Dendritic cell treated with granulocyte-macrophage colony-stimulating factor and Interleukin-4, amounts not matched to agents 40 ng/mL and 50 ng/mL, for 4 days (primary cell): ENCODE measurements at regions not wholly inside any gene's neighbourhood (a gene's known extent, or its start where the extent isn't known, plus 50 kb on each side); places are given as distances from the start of the nearest gene placed in this dataset.

Experiments
- H3K27ac Mint-ChIP-seq: one replicate; pipeline ENCODE4 v1.8.0; 2022; ENCODE audit warnings: mild to moderate bottlenecking, mixed read lengths
- H3K27me3 Mint-ChIP-seq: one replicate; pipeline ENCODE4 v1.8.0; 2022; ENCODE audit warnings: mild to moderate bottlenecking, mixed read lengths
- H3K36me3 Mint-ChIP-seq: one replicate; pipeline ENCODE4 v1.8.0; 2022; ENCODE audit warnings: low read depth, mixed read lengths
- H3K4me1 Mint-ChIP-seq: one replicate; pipeline ENCODE4 v1.8.0; 2022; ENCODE audit warnings: low read depth, mixed read lengths
- H3K4me3 Mint-ChIP-seq: one replicate; pipeline ENCODE4 v1.8.0; 2022; ENCODE audit warnings: mild to moderate bottlenecking, moderate library complexity, mixed read lengths
- H3K9me3 Mint-ChIP-seq: one replicate; pipeline ENCODE4 v1.8.0; 2022; ENCODE audit warnings: mixed read lengths
- intact Hi-C: fragments of 100-400 bp; cut with micrococcal nuclease; formaldehyde crosslinking; loops from one replicate; pipeline ENCODE4 v1.15.0; 2022

DNA sequence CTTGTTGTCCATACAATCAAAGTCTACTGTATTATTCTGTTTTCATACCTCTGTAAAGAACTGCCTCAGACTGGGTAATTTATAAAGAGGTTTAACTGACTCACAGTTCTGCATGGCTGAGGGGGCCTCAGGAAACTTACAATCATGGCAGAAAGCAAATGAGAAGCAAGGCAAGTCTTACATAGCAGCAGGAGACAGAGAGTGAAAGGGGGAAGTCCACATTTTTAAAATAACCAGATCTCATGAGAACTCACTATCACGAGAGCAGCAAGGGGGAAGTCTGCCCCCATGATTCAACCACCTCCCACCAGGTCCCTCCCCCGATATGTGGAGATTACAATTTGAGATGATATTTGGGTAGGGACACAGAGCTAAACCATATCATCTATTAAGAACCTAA lies 724.6 kb upstream of the CBLB start:
- Mint-ChIP-seq H3K36me3 (no peaks in the 10 kb centered on the region), H3K27me3 (no peaks in the 10 kb centered on the region), H3K4me1 (no peaks in the 10 kb centered on the region), H3K9me3 (peaks cover 41% of the 10 kb centered on the region), H3K27ac (no peak overlapping the region), H3K4me3 (no peak overlapping the region)
- intact Hi-C loops = no loop called here

DNA sequence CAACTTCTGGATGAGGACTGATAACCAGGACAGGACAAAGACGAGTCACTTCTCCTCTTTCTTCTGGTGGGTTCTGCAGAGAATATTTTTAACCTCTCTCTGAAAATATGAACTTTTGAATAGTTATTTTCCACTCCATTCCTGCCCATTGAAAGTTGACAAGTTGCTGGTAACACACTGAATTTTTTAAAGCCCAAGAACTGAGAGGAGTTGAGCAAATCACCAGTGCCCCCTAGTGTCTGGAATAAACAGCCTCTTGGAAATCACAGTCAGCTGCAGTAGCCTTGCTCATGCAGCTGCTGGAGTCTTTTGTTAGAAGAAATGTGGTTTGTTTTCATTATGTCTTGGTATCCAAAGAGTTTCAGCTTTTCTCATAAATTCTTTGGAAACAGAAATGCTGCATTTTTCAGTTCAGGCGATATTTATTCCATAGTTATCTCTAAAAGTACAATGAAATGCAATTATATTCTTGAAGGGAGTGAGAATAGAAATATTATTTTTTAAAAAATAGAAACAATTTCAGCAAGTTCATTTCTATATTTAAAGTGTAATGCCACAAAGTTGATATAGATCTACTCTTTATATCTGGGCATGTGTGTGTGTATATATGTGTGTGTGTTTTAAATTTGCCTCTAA lies 741.0 kb upstream of the CBLB start:
- no peaks in the 10 kb centered on the region for H3K27me3 Mint-ChIP-seq
- H3K27ac Mint-ChIP-seq = no peak overlapping the region
- H3K36me3 Mint-ChIP-seq = no peaks in the 10 kb centered on the region
- no peak overlapping the region for H3K4me3 Mint-ChIP-seq
- H3K4me1 Mint-ChIP-seq = no peaks in the 10 kb centered on the region
- H3K9me3 Mint-ChIP-seq = peaks cover 18% of the 10 kb centered on the region
- intact Hi-C loops = loop anchor here (1.0 to 10.0 kb wide), 3 partner anchors 755 to 1085 kb away; no protein-coding TSS in a partner anchor

DNA sequence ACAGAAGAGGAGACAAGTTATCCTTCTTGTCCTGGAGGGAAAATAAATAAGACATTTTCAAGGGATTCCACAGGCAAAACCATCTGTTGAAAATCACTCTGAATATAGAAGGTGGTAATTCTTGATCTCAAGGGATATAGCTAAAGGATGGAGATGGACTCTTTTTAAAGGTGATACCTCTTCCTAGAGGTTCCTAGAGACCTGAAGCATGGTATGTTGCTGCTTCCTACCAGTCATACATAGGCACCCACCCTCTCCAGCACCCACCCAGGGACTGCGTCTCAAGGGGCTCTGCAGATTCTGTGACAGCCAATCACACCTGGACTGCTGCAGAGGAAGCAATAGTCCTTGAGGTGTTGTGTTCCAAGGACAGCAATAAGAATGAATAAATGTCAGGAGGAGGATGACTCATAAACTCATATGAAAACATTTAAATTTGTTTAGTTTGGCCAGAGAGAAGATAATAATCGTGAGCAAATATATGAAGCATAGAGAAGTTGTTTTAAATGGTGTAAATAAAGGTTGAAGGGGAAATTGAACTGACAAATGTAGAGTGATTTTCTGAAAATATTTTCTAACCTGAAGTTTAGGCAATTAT lies 741.6 kb upstream of the CBLB start:
- no peak overlapping the region for H3K4me3 Mint-ChIP-seq
- H3K9me3 Mint-ChIP-seq = peaks cover 17% of the 10 kb centered on the region
- intact Hi-C loops = no loop called here
- H3K27ac Mint-ChIP-seq = no peak overlapping the region
- H3K36me3 Mint-ChIP-seq = no peaks in the 10 kb centered on the region
- no peaks in the 10 kb centered on the region for H3K27me3 Mint-ChIP-seq
- H3K4me1 Mint-ChIP-seq = no peaks in the 10 kb centered on the region

DNA sequence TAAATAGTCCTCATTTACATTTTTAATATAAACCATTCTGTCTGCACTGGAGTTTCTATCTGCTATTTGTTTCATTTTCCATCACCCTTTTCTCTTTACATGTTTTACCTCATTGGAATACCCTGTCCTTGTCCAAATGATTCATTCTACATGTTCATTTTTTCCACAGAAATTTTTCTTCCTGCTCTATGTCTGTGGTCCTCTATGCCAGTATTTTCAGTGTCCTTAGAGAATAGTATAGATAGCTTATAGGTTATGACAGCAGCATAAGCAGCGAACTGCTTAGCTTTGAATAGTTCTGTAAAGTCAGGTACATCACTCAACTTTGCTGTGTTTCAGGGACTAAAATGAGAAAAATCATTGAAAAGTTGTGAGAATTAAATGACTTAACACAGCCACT lies 742.3 kb upstream of the CBLB start:
- H3K27me3 Mint-ChIP-seq = no peaks in the 10 kb centered on the region
- no peaks in the 10 kb centered on the region for H3K36me3 Mint-ChIP-seq
- H3K4me3 Mint-ChIP-seq = no peak overlapping the region
- H3K9me3 Mint-ChIP-seq = peaks cover 17% of the 10 kb centered on the region
- H3K27ac Mint-ChIP-seq = no peak overlapping the region
- no peaks in the 10 kb centered on the region for H3K4me1 Mint-ChIP-seq
- intact Hi-C loops = no loop called here

DNA sequence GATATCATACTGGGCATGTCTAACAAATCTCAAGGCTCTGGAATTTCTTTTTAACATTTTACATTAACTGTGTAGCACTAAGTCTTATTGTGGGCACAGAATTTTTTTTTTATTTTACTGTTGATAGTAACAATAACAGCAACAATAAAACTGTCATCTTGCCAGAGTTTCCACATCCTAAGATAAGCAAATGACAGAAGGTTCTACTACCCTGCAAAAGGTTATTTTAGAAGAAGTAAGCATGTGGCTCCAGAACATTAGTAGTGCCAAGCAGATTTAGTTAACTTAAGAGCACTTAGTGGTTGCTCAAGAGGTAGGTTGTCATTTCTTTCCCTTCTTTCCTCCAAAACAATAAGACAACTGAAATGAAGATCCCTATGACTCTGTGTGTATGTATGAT lies 743.0 kb upstream of the CBLB start:
- no peak overlapping the region for H3K4me3 Mint-ChIP-seq
- peaks cover 17% of the 10 kb centered on the region for H3K9me3 Mint-ChIP-seq
- no peaks in the 10 kb centered on the region for H3K36me3 Mint-ChIP-seq
- no peak overlapping the region for H3K27ac Mint-ChIP-seq
- intact Hi-C loops = no loop called here
- H3K27me3 Mint-ChIP-seq = no peaks in the 10 kb centered on the region
- H3K4me1 Mint-ChIP-seq = no peaks in the 10 kb centered on the region

DNA sequence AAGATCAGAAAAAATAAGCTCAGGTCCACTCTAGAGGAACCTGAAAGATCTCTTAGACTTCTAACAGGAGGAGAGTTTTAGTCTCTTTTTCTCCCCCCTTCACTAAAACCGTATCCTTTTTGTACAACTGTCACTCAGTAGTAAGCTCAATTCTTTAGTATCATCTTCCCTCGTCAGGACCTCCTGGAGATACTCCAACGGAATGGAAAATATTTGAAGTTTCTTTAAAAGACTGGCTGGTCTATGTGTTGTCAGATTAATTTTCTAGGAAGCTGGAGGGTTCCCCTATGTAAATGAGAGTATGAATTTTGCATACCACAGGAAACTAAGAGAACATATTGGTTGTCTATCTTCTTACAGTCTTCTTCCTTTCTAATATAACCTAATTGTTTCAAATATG lies 747.7 kb upstream of the CBLB start:
- Mint-ChIP-seq H3K36me3 (no peaks in the 10 kb centered on the region), H3K4me3 (no peak overlapping the region), H3K27ac (no peak overlapping the region), H3K4me1 (no peaks in the 10 kb centered on the region), H3K27me3 (no peaks in the 10 kb centered on the region), H3K9me3 (peaks cover 28% of the 10 kb centered on the region)
- intact Hi-C loops = no loop called here

DNA sequence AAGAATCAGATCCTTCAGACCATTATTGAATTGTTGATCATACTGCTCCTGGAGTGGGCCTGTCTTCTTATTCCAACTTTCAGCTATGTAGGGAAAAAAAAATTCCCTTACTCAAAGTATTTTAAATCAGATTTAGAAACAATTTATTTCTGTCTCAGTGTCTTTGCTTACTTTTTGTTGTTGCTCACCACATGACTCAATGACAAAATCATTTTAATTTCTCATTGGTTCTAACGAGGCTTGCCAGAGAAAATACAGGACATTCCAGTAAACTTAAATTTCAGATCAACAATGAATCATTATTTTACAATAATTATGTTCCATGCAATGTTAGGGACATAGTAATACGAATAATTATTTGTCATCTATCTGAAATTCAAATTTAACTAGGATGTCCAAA lies 748.5 kb upstream of the CBLB start:
- no peaks in the 10 kb centered on the region for H3K36me3 Mint-ChIP-seq
- no peaks in the 10 kb centered on the region for H3K4me1 Mint-ChIP-seq
- intact Hi-C loops = no loop called here
- peaks cover 34% of the 10 kb centered on the region for H3K9me3 Mint-ChIP-seq
- H3K4me3 Mint-ChIP-seq = no peak overlapping the region
- H3K27ac Mint-ChIP-seq = no peak overlapping the region
- H3K27me3 Mint-ChIP-seq = no peaks in the 10 kb centered on the region

DNA sequence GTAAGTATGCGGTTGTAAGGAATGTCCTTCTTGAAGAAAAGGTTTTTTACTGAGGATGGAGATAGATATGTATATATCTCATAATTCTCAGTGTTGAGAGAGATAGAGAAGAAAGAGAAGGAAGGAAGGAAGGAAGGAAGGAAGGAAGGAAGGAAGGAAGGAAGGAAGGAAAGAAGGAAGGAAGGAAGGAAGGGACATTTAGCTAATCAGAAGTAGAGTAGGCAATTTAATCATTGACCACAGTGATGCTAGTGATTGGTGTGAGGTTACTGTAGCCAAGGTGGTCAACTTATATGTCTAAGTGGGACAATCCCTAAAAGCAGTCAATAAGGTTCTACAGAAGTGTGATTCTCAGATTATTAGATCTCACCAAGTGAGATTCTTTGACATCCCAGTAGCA lies 751.8 kb upstream of the CBLB start:
- Mint-ChIP-seq H3K27ac (no peak overlapping the region), H3K4me1 (no peaks in the 10 kb centered on the region), H3K27me3 (no peaks in the 10 kb centered on the region), H3K36me3 (no peaks in the 10 kb centered on the region), H3K9me3 (peaks cover 35% of the 10 kb centered on the region), H3K4me3 (no peak overlapping the region)
- intact Hi-C loops = no loop called here

DNA sequence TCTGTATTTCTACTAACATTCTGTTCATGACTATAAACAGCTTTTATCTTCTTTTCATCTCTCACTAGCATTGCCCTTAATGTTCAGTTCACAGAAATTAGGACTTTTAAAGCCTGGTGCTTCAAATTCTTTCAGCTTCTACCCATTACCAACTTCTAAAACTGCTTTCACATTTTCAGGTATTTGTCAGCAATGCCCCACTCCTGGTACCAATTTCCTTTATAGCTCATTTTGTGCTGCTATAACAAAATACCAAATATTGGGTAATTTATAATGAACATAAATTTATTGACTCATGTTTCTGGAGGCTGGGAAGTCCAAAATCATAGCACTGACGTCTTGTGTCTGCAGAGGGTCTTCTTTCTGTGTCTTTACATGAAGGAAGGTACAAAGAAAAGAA lies 753.1 kb upstream of the CCDC54 start:
- Mint-ChIP-seq H3K9me3 (peaks cover 35% of the 10 kb centered on the region), H3K36me3 (no peaks in the 10 kb centered on the region), H3K4me3 (no peak overlapping the region), H3K27ac (no peak overlapping the region), H3K4me1 (no peaks in the 10 kb centered on the region), H3K27me3 (no peaks in the 10 kb centered on the region)
- intact Hi-C loops = no loop called here

DNA sequence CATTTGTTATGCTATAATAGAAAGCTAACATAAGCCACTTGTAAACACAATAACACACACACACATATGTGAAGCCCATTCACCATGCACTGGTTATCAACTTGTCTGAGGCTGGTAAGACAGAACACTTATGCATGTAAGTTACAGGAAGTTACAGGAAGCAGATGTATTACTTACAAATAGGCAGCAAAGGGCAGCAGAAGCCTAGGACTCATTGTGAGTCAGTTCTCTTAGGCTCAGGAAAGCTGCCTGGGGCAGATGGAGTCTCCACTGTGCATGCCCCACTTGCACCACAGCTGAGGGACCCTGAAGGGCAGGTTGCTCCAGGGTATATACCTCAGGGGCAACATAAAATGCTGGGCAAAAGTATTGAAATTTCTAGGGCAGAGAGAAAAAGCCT lies 748.8 kb upstream of the CCDC54 start:
- H3K27ac Mint-ChIP-seq = no peak overlapping the region
- intact Hi-C loops = no loop called here
- H3K36me3 Mint-ChIP-seq = no peaks in the 10 kb centered on the region
- H3K4me1 Mint-ChIP-seq = no peaks in the 10 kb centered on the region
- peaks cover 14% of the 10 kb centered on the region for H3K9me3 Mint-ChIP-seq
- no peak overlapping the region for H3K4me3 Mint-ChIP-seq
- H3K27me3 Mint-ChIP-seq = no peaks in the 10 kb centered on the region

DNA sequence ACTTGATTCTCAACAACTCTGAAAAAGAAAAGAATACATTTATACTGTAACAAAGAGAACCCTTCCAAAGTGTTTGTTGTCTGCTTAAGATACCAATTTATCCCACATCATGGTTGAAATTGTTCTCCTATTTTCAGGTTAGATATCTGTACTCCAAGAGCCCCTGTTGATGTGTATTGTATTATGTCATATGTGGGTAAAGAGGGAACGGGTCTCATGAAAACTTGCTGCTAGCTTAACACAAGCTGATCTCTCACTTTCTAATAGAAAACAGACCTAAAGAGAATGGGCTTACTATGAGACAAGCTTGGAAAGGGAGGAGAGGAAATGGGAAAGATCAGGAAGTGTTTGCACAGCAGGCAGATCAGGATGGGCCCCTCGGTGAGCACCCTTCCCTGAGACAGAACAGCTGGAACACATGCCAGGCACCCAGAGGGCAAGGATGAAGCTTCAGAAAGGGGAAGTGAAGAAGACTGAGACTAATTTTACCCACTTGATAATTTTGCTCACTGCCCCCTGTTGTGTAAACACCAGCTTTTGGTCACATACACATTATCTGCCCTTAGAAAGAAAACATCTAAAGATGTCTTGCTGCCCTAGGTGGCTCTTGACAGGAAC lies 747.9 kb upstream of the CCDC54 start:
- Mint-ChIP-seq H3K27ac (no peak overlapping the region), H3K4me1 (no peaks in the 10 kb centered on the region), H3K9me3 (peaks cover 5% of the 10 kb centered on the region), H3K4me3 (no peak overlapping the region), H3K27me3 (no peaks in the 10 kb centered on the region), H3K36me3 (no peaks in the 10 kb centered on the region)
- intact Hi-C loops = no loop called here

DNA sequence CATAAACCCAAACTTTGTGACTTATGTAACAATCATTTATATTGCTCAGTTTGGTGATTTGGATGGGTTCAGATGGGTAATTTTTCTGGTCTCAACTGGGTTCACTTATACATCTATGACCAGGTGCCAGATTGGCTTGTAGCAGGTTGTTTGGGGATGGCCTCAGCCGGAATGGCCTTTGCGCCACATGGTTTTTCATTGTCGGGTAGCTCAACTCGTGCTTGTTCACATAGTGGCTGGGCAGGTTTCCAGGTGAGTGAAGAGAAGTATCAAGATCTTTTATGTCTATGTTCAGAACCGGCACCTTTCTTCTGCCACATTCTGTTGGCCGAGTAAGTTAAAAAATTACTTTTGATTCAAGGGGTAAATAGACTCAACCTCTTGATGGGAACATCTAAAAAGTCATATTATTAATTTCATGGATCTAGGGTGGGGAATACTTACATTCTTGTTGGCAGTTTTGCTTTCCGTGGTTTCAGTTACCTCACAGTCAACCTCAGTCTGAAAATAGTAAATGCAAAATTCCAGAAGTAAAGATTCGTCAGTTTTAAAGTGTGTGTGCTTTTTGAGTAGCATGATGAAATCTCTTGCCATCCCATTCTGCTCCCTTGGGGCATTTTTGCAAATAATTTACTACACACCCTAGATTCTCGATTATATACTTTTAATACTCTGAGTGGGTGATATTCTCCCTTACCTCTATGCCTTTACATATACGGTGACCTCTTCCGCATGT lies 745.7 kb upstream of the CCDC54 start:
- no peaks in the 10 kb centered on the region for H3K36me3 Mint-ChIP-seq
- H3K4me3 Mint-ChIP-seq = no peak overlapping the region
- intact Hi-C loops = no loop called here
- H3K27ac Mint-ChIP-seq = no peak overlapping the region
- no peaks in the 10 kb centered on the region for H3K4me1 Mint-ChIP-seq
- no peaks in the 10 kb centered on the region for H3K9me3 Mint-ChIP-seq
- no peaks in the 10 kb centered on the region for H3K27me3 Mint-ChIP-seq

DNA sequence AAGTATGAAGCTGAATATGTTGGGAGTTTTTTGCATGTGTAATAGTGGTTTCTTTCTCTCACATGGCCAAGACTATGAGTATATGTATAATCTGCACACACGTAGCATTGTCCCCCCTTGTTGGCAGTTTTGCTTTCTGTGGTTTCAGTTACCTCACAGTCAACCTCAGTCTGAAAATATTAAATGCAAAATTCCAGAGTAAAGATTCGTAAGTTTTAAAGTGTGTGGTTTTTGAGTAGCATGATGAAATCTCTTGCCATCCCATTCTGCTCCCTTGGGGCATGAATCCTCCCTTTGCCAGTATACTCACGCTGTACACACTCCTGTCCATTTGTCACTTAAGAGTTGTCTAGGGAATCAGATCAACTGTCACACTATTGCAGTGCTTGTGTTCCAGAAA lies 742.0 kb upstream of the CCDC54 start:
- no peak overlapping the region for H3K27ac Mint-ChIP-seq
- H3K4me3 Mint-ChIP-seq = no peak overlapping the region
- no peaks in the 10 kb centered on the region for H3K4me1 Mint-ChIP-seq
- H3K9me3 Mint-ChIP-seq = no peaks in the 10 kb centered on the region
- intact Hi-C loops = no loop called here
- no peaks in the 10 kb centered on the region for H3K36me3 Mint-ChIP-seq
- no peaks in the 10 kb centered on the region for H3K27me3 Mint-ChIP-seq

DNA sequence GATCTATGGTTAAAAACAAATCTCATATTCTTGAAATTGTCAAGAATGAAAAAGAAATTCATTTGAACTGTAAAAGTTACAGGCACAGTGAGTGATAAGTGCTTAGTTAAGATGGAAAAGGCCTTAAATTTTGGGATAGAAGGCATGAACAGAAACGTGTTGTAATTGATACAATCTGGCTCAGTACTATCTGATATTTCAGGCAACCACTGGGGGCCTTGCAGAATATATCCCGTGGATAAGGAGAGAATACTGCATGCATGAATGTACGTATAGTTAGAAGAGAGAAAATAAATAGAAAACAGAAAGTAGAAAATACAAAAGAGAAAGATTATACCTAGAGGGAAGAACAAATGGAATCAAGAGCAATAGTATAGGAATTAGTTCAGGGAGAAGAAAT lies 741.4 kb upstream of the CCDC54 start:
- intact Hi-C loops = no loop called here
- Mint-ChIP-seq H3K27me3 (no peaks in the 10 kb centered on the region), H3K9me3 (no peaks in the 10 kb centered on the region), H3K4me1 (no peaks in the 10 kb centered on the region), H3K36me3 (no peaks in the 10 kb centered on the region), H3K4me3 (no peak overlapping the region), H3K27ac (no peak overlapping the region)
